ENCODE measurements at regions not wholly inside any gene's neighbourhood (a gene's known extent, or its start where the extent isn't known, plus 50 kb on each side); places are given as distances from the start of the nearest gene placed in this dataset.

DNA sequence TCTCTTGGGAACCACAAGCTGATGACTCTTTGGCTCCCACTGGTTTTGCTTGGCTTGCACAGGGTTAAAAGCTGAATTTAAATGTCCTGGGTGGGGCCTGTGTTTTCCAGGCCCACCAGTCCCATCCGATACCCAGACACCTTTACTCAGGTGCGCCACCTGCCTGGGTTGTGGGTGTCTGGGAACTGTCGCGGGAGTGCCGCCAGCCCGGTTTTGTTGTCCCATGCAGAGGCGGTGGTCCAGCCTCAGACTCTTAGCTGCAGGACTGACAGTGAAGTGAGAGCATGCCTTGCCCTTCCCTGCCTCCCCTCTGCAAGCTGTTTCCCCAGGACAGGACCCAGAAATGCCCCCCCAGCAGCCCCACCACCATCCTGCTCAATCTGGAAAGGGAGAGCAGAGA lies 255.6 kb upstream of the ZNF32 start:
- no peaks in the 10 kb centered on the region for H3K9me3 ChIP-seq (ENCODE audit: control insufficient read depth, insufficient read depth, low read length)
- H3K36me3 ChIP-seq (ENCODE audit: control insufficient read depth, insufficient read depth, low read length): no peaks in the 10 kb centered on the region
- no peaks in the 10 kb centered on the region for H3K27me3 ChIP-seq (ENCODE audit: control insufficient read depth, insufficient read depth, low read length)
- no peak overlapping the region for H3K27ac ChIP-seq (ENCODE audit: low read depth, low read length)
- peaks cover 27% of the 10 kb centered on the region for H3K4me1 ChIP-seq (ENCODE audit: control insufficient read depth, insufficient read depth, low read length)
- WGBS (ENCODE audit: insufficient coverage): 88% methylated on average over 7 of the region's 7 CpGs
- no peak overlapping the region for H3K4me3 ChIP-seq (ENCODE audit: low read depth, low read length)
- DNase-seq (ENCODE audit: low read depth in 4 of 6, low spot score in 6 of 6): no peak

DNA sequence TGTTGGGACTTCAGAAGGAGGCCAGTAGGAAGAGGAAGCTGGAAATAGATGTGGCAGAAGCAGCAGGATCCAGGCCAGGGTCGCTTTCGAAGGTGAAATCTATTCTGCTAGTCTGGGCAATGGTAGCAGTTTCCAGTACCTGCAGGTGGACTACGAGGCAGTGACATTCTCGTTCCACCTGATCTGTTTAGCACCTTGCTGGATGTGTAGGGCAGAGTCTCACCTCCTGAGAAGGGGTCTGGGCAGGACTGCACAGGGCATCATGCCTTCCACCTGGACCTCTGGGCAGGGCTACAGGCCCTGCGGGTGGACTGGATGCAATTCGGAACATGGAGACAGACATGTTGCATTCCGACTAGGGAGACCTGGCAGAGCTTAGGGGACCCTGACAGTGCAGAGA lies 254.8 kb upstream of the ZNF32 start:
- DNase-seq (ENCODE audit: low read depth in 4 of 6, low spot score in 6 of 6): no peak
- Histone ChIP-seq H3K27me3 (ENCODE audit: control insufficient read depth, insufficient read depth, low read length) (no peaks in the 10 kb centered on the region), H3K4me3 (ENCODE audit: low read depth, low read length) (no peak overlapping the region), H3K36me3 (ENCODE audit: control insufficient read depth, insufficient read depth, low read length) (no peaks in the 10 kb centered on the region), H3K27ac (ENCODE audit: low read depth, low read length) (no peak overlapping the region), H3K4me1 (ENCODE audit: control insufficient read depth, insufficient read depth, low read length) (peaks cover 36% of the 10 kb centered on the region), H3K9me3 (ENCODE audit: control insufficient read depth, insufficient read depth, low read length) (no peaks in the 10 kb centered on the region)
- 84% methylated on average over 7 of the region's 7 CpGs for WGBS (ENCODE audit: insufficient coverage)

DNA sequence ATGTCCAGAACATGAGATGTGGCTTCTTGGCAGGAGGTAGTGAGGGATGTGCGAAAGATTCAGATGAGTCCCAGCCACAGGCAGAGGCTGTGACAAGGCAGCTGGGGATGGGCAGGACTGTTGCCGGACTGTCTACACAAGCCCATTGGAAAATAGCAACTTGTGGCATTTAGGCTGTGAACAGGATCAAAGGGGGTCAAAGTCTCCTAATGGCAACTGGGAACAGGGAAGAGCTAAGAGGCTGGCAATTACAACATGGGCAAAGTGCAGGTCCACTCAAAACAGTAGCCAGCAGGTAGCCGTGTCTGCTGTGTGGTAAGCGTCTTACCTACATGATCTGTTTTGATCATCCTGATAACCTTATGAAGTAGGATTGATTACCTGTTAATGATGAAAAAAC lies 254.2 kb upstream of the ZNF32 start:
- Histone ChIP-seq H3K4me1 (ENCODE audit: control insufficient read depth, insufficient read depth, low read length) (peaks cover 38% of the 10 kb centered on the region), H3K9me3 (ENCODE audit: control insufficient read depth, insufficient read depth, low read length) (no peaks in the 10 kb centered on the region)
- 81% methylated on average over 4 of the region's 4 CpGs for WGBS (ENCODE audit: insufficient coverage)

DNA sequence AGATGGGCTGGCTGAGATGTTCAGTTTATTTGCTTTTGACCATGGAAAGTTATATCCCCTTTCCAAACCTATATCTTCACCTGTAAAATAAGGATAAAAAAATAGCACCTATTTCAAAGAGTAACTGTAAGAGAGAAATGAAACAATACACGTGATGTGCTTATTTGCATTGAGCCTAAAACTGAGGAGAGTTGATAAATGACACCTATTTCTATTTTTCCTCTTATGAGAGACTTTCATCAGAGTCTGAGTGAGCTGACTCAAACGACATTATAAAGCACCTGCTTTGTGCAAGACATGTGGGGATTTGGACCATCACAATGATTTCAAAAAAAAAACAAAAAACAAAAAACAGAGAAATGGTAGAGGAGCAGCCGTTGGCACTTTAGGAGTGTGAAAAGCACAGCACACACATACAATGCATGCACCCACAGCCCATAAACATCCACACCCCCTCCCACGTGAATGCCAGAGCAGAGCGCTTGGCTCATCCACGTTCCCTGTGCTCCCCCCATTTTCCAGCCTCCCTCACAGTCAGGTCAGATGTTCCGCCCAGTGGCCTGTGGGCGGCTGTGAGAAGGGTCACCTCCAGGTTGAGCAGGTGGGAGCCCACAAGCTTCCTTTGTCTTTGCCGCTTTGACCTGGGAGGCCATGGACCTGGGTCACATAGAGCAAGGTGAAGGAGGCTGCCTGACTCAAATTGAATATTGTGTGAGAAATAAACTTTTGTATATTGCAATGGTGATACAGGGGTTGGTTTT lies 253.2 kb upstream of the ZNF32 start:
- Histone ChIP-seq H3K27ac (ENCODE audit: low read depth, low read length) (no peak overlapping the region), H3K27me3 (ENCODE audit: control insufficient read depth, insufficient read depth, low read length) (no peaks in the 10 kb centered on the region), H3K4me3 (ENCODE audit: low read depth, low read length) (no peak overlapping the region), H3K9me3 (ENCODE audit: control insufficient read depth, insufficient read depth, low read length) (no peaks in the 10 kb centered on the region), H3K4me1 (ENCODE audit: control insufficient read depth, insufficient read depth, low read length) (peaks cover 38% of the 10 kb centered on the region), H3K36me3 (ENCODE audit: control insufficient read depth, insufficient read depth, low read length) (no peaks in the 10 kb centered on the region)
- 84% methylated on average over 6 of the region's 9 CpGs for WGBS (ENCODE audit: insufficient coverage)
- no peak for DNase-seq (ENCODE audit: low read depth in 4 of 6, low spot score in 6 of 6)

More for the DNA sequence above, 254.2 kb upstream of the ZNF32 start:
- Histone ChIP-seq H3K27ac (ENCODE audit: low read depth, low read length) (no peak overlapping the region), H3K27me3 (ENCODE audit: control insufficient read depth, insufficient read depth, low read length) (no peaks in the 10 kb centered on the region), H3K36me3 (ENCODE audit: control insufficient read depth, insufficient read depth, low read length) (no peaks in the 10 kb centered on the region), H3K4me3 (ENCODE audit: low read depth, low read length) (no peak overlapping the region)
- DNase-seq (ENCODE audit: low read depth in 4 of 6, low spot score in 6 of 6): no peak

DNA sequence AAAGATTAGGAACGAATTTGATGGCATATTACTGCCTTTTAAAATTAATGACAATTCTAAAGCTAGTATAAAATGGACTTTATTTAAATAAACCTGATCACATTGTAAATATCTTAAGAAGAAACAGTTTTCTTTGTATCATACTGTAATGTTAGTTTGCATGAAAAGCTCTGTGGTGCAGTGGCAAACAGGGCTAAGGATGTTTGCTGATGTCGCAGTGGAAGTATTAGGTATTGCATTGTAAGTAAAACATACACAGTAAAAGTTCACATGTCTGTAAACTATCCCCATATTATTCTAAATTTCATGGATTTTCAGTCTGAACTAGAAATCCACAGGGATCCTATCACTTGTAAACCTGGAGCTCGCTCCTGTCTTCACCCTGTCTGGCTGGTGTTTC lies 252.6 kb upstream of the ZNF32 start:
- Histone ChIP-seq H3K4me3 (ENCODE audit: low read depth, low read length) (no peak overlapping the region), H3K36me3 (ENCODE audit: control insufficient read depth, insufficient read depth, low read length) (no peaks in the 10 kb centered on the region), H3K27me3 (ENCODE audit: control insufficient read depth, insufficient read depth, low read length) (no peaks in the 10 kb centered on the region), H3K27ac (ENCODE audit: low read depth, low read length) (no peak overlapping the region), H3K4me1 (ENCODE audit: control insufficient read depth, insufficient read depth, low read length) (peaks cover 34% of the 10 kb centered on the region), H3K9me3 (ENCODE audit: control insufficient read depth, insufficient read depth, low read length) (no peaks in the 10 kb centered on the region)
- WGBS (ENCODE audit: insufficient coverage): no CpG with 5 or more reads among the region's 3 CpGs
- DNase-seq (ENCODE audit: low read depth in 4 of 6, low spot score in 6 of 6): peak in 1 of 6 donors; percentile 32

DNA sequence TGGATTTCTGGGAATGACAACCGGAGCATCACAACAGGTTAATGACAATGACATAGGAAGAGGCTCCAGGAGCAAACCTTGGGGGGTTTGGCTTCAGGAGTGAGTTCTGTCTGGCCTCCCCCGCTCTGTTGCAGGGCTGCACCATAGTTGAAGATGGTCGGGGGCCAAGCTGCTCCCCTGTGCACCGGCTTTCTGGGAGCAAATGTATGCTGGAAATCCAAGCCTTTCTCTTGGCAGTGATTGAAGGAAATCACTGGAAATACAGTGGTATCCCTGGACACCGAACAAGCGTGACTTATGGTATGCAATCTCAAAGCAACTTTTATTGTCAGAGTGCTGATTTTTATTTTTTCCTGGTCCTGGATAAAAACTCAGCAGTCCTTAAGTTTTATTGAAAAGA lies 251.9 kb upstream of the ZNF32 start:
- Histone ChIP-seq H3K36me3 (ENCODE audit: control insufficient read depth, insufficient read depth, low read length) (no peaks in the 10 kb centered on the region), H3K4me3 (ENCODE audit: low read depth, low read length) (no peak overlapping the region), H3K4me1 (ENCODE audit: control insufficient read depth, insufficient read depth, low read length) (peaks cover 32% of the 10 kb centered on the region), H3K27ac (ENCODE audit: low read depth, low read length) (no peak overlapping the region), H3K9me3 (ENCODE audit: control insufficient read depth, insufficient read depth, low read length) (no peaks in the 10 kb centered on the region), H3K27me3 (ENCODE audit: control insufficient read depth, insufficient read depth, low read length) (no peaks in the 10 kb centered on the region)
- WGBS (ENCODE audit: insufficient coverage): 55% methylated on average over 6 of the region's 6 CpGs
- DNase-seq (ENCODE audit: low read depth in 4 of 6, low spot score in 6 of 6): no peak

DNA sequence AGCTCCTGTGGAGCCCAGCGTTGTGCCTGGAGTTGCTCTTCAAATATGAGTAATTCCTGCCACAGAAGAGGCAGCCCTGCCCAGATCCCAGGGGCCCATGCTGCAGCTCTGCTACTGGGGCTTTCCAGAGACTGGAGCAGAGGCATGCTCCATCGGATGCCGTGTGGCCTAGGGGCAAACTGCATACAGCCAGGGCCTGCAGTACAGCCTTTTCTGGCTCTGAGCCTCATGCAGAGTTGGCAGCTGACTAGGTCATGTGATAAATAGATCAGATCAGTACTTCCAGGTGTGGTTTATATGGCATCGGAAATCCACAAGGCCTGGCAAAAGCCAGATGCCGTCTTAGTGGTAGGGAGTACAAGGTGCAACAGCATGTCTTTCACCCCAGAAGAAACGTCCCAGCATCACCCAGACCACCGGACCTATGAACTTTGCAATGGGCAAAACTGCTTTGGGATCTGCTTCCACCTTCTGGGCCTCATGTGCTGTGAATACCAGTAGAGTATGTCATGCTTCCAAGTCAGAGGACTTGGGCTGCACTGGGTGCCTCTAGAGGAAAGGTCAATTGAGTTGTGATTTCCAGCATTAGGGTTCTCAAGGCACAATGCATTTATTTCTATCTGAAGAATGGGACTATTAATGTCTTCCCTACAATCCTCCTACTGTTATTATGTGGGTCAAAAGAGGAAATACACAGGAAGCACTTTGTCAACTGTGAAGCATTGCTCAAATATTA lies 250.7 kb upstream of the ZNF32 start:
- H3K27me3 ChIP-seq (ENCODE audit: control insufficient read depth, insufficient read depth, low read length): no peaks in the 10 kb centered on the region
- no peak overlapping the region for H3K4me3 ChIP-seq (ENCODE audit: low read depth, low read length)
- no peaks in the 10 kb centered on the region for H3K9me3 ChIP-seq (ENCODE audit: control insufficient read depth, insufficient read depth, low read length)
- H3K4me1 ChIP-seq (ENCODE audit: control insufficient read depth, insufficient read depth, low read length): peaks cover 23% of the 10 kb centered on the region
- no peak overlapping the region for H3K27ac ChIP-seq (ENCODE audit: low read depth, low read length)
- WGBS (ENCODE audit: insufficient coverage): 94% methylated on average over 7 of the region's 7 CpGs
- no peaks in the 10 kb centered on the region for H3K36me3 ChIP-seq (ENCODE audit: control insufficient read depth, insufficient read depth, low read length)
- peak in 1 of 6 donors; percentile 22 for DNase-seq (ENCODE audit: low read depth in 4 of 6, low spot score in 6 of 6)

DNA sequence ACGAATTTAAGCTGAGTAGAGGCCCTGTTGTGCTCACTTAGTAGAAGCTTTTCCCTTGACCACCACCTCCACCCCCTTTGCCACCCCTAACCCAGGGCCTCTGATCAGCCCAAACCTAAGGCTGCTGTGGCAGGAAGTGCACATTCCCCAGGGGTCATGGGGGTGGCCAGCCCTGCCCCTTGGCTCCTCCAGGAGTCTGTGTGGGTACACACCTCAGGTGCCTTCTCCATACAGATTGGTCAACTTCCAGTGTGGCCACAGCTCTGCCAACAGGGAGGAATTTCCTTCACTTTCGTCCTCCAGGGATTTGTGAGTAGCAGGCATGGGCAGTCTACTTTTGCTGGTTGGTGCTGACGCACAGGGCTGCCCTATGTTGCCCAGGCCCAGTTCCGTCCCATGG lies 249.9 kb upstream of the ZNF32 start:
- peaks cover 20% of the 10 kb centered on the region for H3K4me1 ChIP-seq (ENCODE audit: control insufficient read depth, insufficient read depth, low read length)
- H3K36me3 ChIP-seq (ENCODE audit: control insufficient read depth, insufficient read depth, low read length): no peaks in the 10 kb centered on the region
- 90% methylated on average over 4 of the region's 4 CpGs for WGBS (ENCODE audit: insufficient coverage)
- no peak for DNase-seq (ENCODE audit: low read depth in 4 of 6, low spot score in 6 of 6)
- no peaks in the 10 kb centered on the region for H3K27me3 ChIP-seq (ENCODE audit: control insufficient read depth, insufficient read depth, low read length)
- no peaks in the 10 kb centered on the region for H3K9me3 ChIP-seq (ENCODE audit: control insufficient read depth, insufficient read depth, low read length)
- H3K27ac ChIP-seq (ENCODE audit: low read depth, low read length): no peak overlapping the region
- no peak overlapping the region for H3K4me3 ChIP-seq (ENCODE audit: low read depth, low read length)

DNA sequence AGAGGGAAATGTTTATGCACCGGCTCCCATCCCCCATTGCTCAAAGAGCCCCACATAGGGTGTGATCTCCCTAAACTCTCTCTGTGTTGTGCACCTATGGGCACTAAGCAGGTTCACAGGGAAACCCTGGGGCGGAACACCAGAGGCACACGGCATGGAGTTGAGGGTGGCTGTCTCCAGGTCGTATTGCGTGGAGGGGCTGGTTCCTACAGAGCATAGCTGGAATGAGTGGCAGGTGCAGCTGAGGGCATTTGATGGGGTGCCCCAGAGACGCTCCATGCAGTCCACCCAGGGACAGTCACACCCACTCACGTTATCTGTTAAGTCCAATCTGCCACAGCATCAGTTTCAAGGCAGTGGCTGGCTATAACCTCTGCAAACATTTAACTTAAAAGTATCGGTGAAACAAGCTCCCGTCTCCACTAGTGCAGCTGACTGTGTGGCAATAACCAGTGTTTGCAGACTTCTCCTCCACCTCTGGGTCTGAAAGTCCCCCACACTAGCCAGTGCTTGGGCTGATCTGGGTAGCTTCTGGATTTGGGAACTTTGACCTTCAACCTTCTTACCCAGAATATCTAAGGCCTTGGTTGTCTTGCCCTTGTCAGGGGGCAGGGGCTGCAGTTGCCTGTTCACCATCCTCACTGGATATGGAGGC lies 249.2 kb upstream of the ZNF32 start:
- 94% methylated on average over 7 of the region's 9 CpGs for WGBS (ENCODE audit: insufficient coverage)
- H3K27ac ChIP-seq (ENCODE audit: low read depth, low read length): no peak overlapping the region
- no peak for DNase-seq (ENCODE audit: low read depth in 4 of 6, low spot score in 6 of 6)
- no peak overlapping the region for H3K4me3 ChIP-seq (ENCODE audit: low read depth, low read length)
- H3K36me3 ChIP-seq (ENCODE audit: control insufficient read depth, insufficient read depth, low read length): no peaks in the 10 kb centered on the region
- no peaks in the 10 kb centered on the region for H3K27me3 ChIP-seq (ENCODE audit: control insufficient read depth, insufficient read depth, low read length)
- H3K9me3 ChIP-seq (ENCODE audit: control insufficient read depth, insufficient read depth, low read length): no peaks in the 10 kb centered on the region
- peaks cover 20% of the 10 kb centered on the region for H3K4me1 ChIP-seq (ENCODE audit: control insufficient read depth, insufficient read depth, low read length)

All from spinal cord (tissue), 9 donors.